ENCODE measurements at regions not wholly inside any gene's neighbourhood (a gene's known extent, or its start where the extent isn't known, plus 50 kb on each side); places are given as distances from the start of the nearest gene placed in this dataset.

GRCh38 chr15:48062148-48062872 lies 58.5 kb upstream of the SLC24A5 start:
- no peaks in the 10 kb centered on the region for H3K9me3 ChIP-seq (ENCODE audit: low read depth)
- TF ChIP-seq CTCF (IDR thresholded peaks at IDR 0.05; ENCODE audit: poor library complexity) (no peak), EZH2phosphoT487 (IDR thresholded peaks at IDR 0.05; ENCODE audit: low read depth, severe bottlenecking, unreplicated experiment) (no peak), EZH2 (IDR thresholded peaks at IDR 0.05; ENCODE audit: borderline replicate concordance) (no peak)
- H3K4me1 ChIP-seq (ENCODE audit: insufficient read depth), result no peaks in the 10 kb centered on the region
- H3K9me2 ChIP-seq (replicated peaks; ENCODE audit: insufficient read depth), result no peaks in the 10 kb centered on the region
- WGBS (ENCODE audit: low lambda C conversion rate, missing lambda C conversion rate), result 65% methylated on average over 11 of the region's 11 CpGs
- no peaks in the 10 kb centered on the region for H3K36me3 ChIP-seq (replicated peaks; ENCODE audit: insufficient read depth, low read depth)
- H2AFZ ChIP-seq, result no peak overlapping the region
- H3K4me2 ChIP-seq, result no peak overlapping the region
- no peak overlapping the region for H3K4me3 ChIP-seq
- no peak for DNase-seq (ENCODE audit: low spot score)
- no peaks in the 10 kb centered on the region for H4K20me1 ChIP-seq (ENCODE audit: insufficient read depth, poor library complexity, severe bottlenecking)
- no peaks in the 10 kb centered on the region for H3K79me2 ChIP-seq
- H3K27me3 ChIP-seq, result no peaks in the 10 kb centered on the region
- no peak overlapping the region for H3K27ac ChIP-seq

GRCh38 chr15:48063411-48063985 lies 57.3 kb upstream of the SLC24A5 start:
- WGBS (ENCODE audit: low lambda C conversion rate, missing lambda C conversion rate), result 71% methylated on average over 2 of the region's 2 CpGs
- Histone ChIP-seq H3K27me3 (no peaks in the 10 kb centered on the region), H4K20me1 (ENCODE audit: insufficient read depth, poor library complexity, severe bottlenecking) (no peaks in the 10 kb centered on the region), H3K9me2 (replicated peaks; ENCODE audit: insufficient read depth) (no peaks in the 10 kb centered on the region), H2AFZ (no peak overlapping the region), H3K4me1 (ENCODE audit: insufficient read depth) (no peaks in the 10 kb centered on the region), H3K36me3 (replicated peaks; ENCODE audit: insufficient read depth, low read depth) (no peaks in the 10 kb centered on the region), H3K4me3 (no peak overlapping the region), H3K9me3 (ENCODE audit: low read depth) (no peaks in the 10 kb centered on the region), H3K79me2 (no peaks in the 10 kb centered on the region), H3K4me2 (no peak overlapping the region), H3K27ac (no peak overlapping the region)
- DNase-seq (ENCODE audit: low spot score), result no peak
- no peak for TF ChIP-seq CTCF (IDR thresholded peaks at IDR 0.05; ENCODE audit: poor library complexity)

GRCh38 chr15:48064421-48064820 lies 56.4 kb upstream of the SLC24A5 start:
- H3K4me1 ChIP-seq (ENCODE audit: insufficient read depth), result no peaks in the 10 kb centered on the region
- DNase-seq (ENCODE audit: low spot score), result no peak
- no peaks in the 10 kb centered on the region for H3K79me2 ChIP-seq
- no peaks in the 10 kb centered on the region for H3K27me3 ChIP-seq
- H3K4me2 ChIP-seq, result no peak overlapping the region
- H2AFZ ChIP-seq, result no peak overlapping the region
- no peaks in the 10 kb centered on the region for H3K9me2 ChIP-seq (replicated peaks; ENCODE audit: insufficient read depth)
- WGBS (ENCODE audit: low lambda C conversion rate, missing lambda C conversion rate), result 66% methylated on average over 2 of the region's 2 CpGs
- TF ChIP-seq EZH2 (IDR thresholded peaks at IDR 0.05; ENCODE audit: borderline replicate concordance) (no peak), EZH2phosphoT487 (IDR thresholded peaks at IDR 0.05; ENCODE audit: low read depth, severe bottlenecking, unreplicated experiment) (no peak), CTCF (IDR thresholded peaks at IDR 0.05; ENCODE audit: poor library complexity) (no peak)
- no peaks in the 10 kb centered on the region for H3K36me3 ChIP-seq (replicated peaks; ENCODE audit: insufficient read depth, low read depth)
- H3K27ac ChIP-seq, result no peak overlapping the region
- no peaks in the 10 kb centered on the region for H4K20me1 ChIP-seq (ENCODE audit: insufficient read depth, poor library complexity, severe bottlenecking)
- H3K9me3 ChIP-seq (ENCODE audit: low read depth), result no peaks in the 10 kb centered on the region
- no peak overlapping the region for H3K4me3 ChIP-seq
